ENCODE measurements at regions not wholly inside any gene's neighbourhood (a gene's known extent, or its start where the extent isn't known, plus 50 kb on each side); places are given as distances from the start of the nearest gene placed in this dataset.
"Not testable (repeated sequence)": the region's sequence is repeated elsewhere in the genome, so short reads cannot be mapped to it uniquely, and the experiment has no call there.

GRCh38 chr20:47438464-47439381 lies 63.0 kb upstream of the NCOA3 start:
- peak in 4 of 11 donors; percentile 36 to 61 (median 42) for DNase-seq (ENCODE audit: extremely low read depth in 1 of 11, low read depth in 9 of 11, low spot score in 4 of 11)

- no peak for DNase-seq (ENCODE audit: extremely low read depth in 1 of 11, low read depth in 9 of 11, low spot score in 4 of 11)
Measured at GRCh38 chr20:47440857-47441773, 60.6 kb upstream of the NCOA3 start.

GRCh38 chr20:47441774-47442150 lies 59.9 kb upstream of the NCOA3 start:
- no peak for DNase-seq (ENCODE audit: extremely low read depth in 1 of 11, low read depth in 9 of 11, low spot score in 4 of 11)

DNA sequence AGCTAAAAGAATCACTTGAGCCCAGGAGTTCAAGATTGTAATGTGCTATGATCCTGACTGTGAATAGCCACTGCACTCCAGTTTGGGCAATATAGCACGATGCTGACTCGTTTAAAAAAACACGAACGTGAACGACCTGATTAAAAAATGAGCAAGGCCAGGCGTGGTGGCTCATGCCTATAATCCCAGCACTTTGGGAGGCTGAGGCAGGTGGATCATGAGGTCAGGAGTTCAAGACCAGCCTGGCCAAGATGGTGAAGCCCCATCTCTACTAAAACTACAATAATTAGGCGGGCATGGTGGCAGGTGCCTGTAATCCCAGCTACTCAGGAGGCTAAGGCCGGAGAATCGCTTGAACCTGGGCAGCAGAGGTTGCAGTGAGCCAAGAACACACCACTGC lies 58.6 kb upstream of the NCOA3 start:
- not testable (repeated sequence) for DNase-seq (ENCODE audit: extremely low read depth in 1 of 11, low read depth in 9 of 11, low spot score in 4 of 11)

- no peak for DNase-seq (ENCODE audit: extremely low read depth in 1 of 11, low read depth in 9 of 11, low spot score in 4 of 11)
Measured at GRCh38 chr20:47444584-47444983, 57.1 kb upstream of the NCOA3 start.

DNA sequence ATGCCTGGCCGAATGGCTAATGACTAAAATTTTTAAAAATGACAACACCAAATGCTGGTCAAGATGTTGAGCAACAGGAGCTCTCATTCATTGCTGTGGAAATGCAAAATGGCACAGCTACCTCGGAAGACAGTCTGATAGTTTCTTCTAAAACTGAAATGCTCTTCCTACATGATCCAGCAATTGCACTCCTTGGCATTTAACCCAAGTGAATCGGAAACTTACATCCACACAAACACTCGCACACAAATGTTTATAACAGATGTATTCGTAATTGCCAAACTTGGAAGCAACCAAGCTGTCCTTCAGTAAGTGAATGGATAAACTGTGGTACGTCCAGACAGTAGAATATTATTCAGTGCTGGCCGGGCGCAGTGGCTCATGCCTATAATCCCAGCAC lies 56.4 kb upstream of the NCOA3 start:
- no peak for DNase-seq (ENCODE audit: extremely low read depth in 1 of 11, low read depth in 9 of 11, low spot score in 4 of 11)

DNA sequence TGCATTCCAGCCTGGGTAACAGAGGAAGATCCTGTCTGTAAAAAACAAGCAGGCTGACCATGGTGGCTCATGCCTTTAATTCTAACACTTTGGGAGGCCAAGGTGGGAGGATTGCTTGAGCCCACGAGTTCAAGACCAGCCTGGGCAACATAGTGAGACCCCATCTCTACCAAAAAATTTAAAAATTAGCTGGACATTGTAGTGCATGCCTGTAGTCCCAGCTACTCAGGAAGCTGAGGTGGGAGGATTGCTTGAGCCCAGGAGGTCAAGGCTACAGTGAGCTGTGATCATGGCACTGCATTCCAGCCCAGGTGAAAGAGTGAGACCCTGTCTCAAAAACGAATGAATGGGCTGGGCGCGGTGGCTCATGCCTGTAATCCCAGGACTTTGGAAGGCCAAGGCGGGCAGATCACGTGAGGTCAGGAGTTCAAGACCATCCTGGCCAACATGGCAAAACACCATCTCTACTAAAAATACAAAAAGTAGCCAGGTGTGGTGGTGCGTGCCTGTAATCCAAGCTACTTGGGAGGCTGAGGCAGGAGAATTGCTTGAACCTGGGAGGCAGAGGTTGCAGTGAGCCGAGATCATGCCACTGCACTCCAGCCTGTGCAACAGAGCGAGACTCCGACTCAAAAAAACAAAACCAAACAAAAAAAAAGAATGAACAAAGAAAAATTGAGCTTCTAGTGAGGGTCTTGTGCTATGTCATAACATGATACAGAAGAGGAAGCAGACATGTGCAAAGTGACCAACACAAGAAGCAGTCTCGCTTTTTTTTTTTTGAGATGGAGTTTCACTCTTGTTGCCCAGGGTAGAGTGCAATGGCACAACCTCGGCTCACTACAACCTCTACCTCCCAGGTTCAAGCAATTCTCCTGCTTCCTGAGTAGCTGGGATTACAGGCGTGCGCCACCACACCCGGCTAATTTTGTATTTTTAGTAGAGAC lies 54.1 kb upstream of the NCOA3 start:
- DNase-seq (ENCODE audit: extremely low read depth in 1 of 11, low read depth in 9 of 11, low spot score in 4 of 11), result not testable (repeated sequence)

DNA sequence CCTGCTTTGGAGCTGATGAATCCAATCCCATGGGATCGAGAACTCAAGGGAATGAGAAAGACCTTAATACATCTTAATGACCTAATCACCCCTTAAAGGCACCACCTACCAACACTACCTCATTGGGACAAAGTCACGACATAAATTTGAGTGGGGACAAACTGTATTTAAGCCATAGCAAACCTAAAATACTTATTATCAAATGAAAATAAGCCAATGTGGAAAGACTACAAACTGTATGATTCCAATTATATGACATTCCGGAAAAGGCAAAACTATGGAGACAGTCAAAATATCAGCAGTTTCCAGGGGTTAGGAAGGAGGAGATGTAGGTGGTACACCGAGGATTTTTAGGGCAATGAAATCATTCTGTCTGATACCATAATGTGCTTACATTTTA lies 53.3 kb upstream of the NCOA3 start:
- no peak for DNase-seq (ENCODE audit: extremely low read depth in 1 of 11, low read depth in 9 of 11, low spot score in 4 of 11)

DNA sequence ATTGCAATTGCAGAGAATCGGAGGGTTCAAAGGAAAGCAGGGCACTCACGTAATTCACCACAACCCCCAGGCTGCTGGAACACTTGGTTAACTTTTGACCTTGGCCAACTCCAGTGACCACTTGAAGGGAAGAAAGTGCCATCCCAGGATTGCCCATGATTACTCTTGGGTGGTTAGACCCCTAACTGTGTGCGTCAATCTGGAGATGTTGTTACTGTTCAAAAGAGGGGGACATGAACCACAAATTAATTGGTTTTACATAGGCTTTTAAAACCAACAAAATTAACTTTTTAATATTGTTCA lies 50.1 kb upstream of the NCOA3 start:
- no peak for DNase-seq (ENCODE audit: extremely low read depth in 1 of 11, low read depth in 9 of 11, low spot score in 4 of 11)
